ENCODE measurements at regions not wholly inside any gene's neighbourhood (a gene's known extent, or its start where the extent isn't known, plus 50 kb on each side); places are given as distances from the start of the nearest gene placed in this dataset.

- Histone ChIP-seq H3K9me2 (replicated peaks; ENCODE audit: insufficient read depth, low read length) (no peaks in the 10 kb centered on the region), H3K9ac (ENCODE audit: low read length) (no peak overlapping the region), H3K4me1 (ENCODE audit: low read length) (no peaks in the 10 kb centered on the region), H3K4me3 (ENCODE audit: low read length) (no peak overlapping the region), H3K27me3 (replicated peaks; ENCODE audit: insufficient read depth, low read length) (no peaks in the 10 kb centered on the region), H2AFZ (ENCODE audit: low read length) (no peak overlapping the region), H4K20me1 (ENCODE audit: insufficient read depth, low read length) (no peaks in the 10 kb centered on the region), H3K4me2 (ENCODE audit: low read depth, low read length) (no peak overlapping the region), H3K36me3 (replicated peaks; ENCODE audit: insufficient read depth, low read length) (no peaks in the 10 kb centered on the region), H3K27ac (ENCODE audit: low read length) (no peak overlapping the region), H3K9me3 (replicated peaks; ENCODE audit: insufficient read depth, low read length) (no peaks in the 10 kb centered on the region), H3F3A (ENCODE audit: insufficient read depth, low read length) (no peaks in the 10 kb centered on the region), H3K79me2 (ENCODE audit: low read length) (no peaks in the 10 kb centered on the region)
- TF ChIP-seq EZH2 (optimal IDR thresholded peaks at IDR 0.05; ENCODE audit: low read depth, low read length), result no peak
- no peak for TF ChIP-seq EZH2phosphoT487 (IDR thresholded peaks at IDR 0.05; ENCODE audit: low read length)
- no peak for TF ChIP-seq CTCF (IDR thresholded peaks at IDR 0.05; ENCODE audit: low read length)
- no peak for DNase-seq
These were observed 75.1 kb upstream of the LUZP2 start for GRCh38 chr11:24421766-24422165.

GRCh38 chr11:24422376-24422775 is 74.5 kb upstream of the LUZP2 start:
- Histone ChIP-seq H3K27me3 (replicated peaks; ENCODE audit: insufficient read depth, low read length) (no peaks in the 10 kb centered on the region), H3K9ac (ENCODE audit: low read length) (no peak overlapping the region), H3K36me3 (replicated peaks; ENCODE audit: insufficient read depth, low read length) (no peaks in the 10 kb centered on the region), H3F3A (ENCODE audit: insufficient read depth, low read length) (no peaks in the 10 kb centered on the region), H3K4me3 (ENCODE audit: low read length) (no peak overlapping the region), H3K9me3 (replicated peaks; ENCODE audit: insufficient read depth, low read length) (no peaks in the 10 kb centered on the region), H3K79me2 (ENCODE audit: low read length) (no peaks in the 10 kb centered on the region), H2AFZ (ENCODE audit: low read length) (no peak overlapping the region), H3K4me2 (ENCODE audit: low read depth, low read length) (no peak overlapping the region), H4K20me1 (ENCODE audit: insufficient read depth, low read length) (no peaks in the 10 kb centered on the region), H3K9me2 (replicated peaks; ENCODE audit: insufficient read depth, low read length) (no peaks in the 10 kb centered on the region), H3K4me1 (ENCODE audit: low read length) (no peaks in the 10 kb centered on the region), H3K27ac (ENCODE audit: low read length) (no peak overlapping the region)
- no peak for DNase-seq
- no peak for TF ChIP-seq CTCF (IDR thresholded peaks at IDR 0.05; ENCODE audit: low read length)
- TF ChIP-seq EZH2phosphoT487 (IDR thresholded peaks at IDR 0.05; ENCODE audit: low read length), result no peak
- TF ChIP-seq EZH2 (optimal IDR thresholded peaks at IDR 0.05; ENCODE audit: low read depth, low read length), result no peak

- H2AFZ ChIP-seq (ENCODE audit: low read length), result no peak overlapping the region
- H3K27ac ChIP-seq (ENCODE audit: low read length), result no peak overlapping the region
- H3K9ac ChIP-seq (ENCODE audit: low read length), result no peak overlapping the region
- H3F3A ChIP-seq (ENCODE audit: insufficient read depth, low read length), result no peaks in the 10 kb centered on the region
- no peak overlapping the region for H3K4me2 ChIP-seq (ENCODE audit: low read depth, low read length)
- no peaks in the 10 kb centered on the region for H3K4me1 ChIP-seq (ENCODE audit: low read length)
- H3K79me2 ChIP-seq (ENCODE audit: low read length), result no peaks in the 10 kb centered on the region
- H3K36me3 ChIP-seq (replicated peaks; ENCODE audit: insufficient read depth, low read length), result no peaks in the 10 kb centered on the region
- no peak overlapping the region for H3K4me3 ChIP-seq (ENCODE audit: low read length)
- no peak for DNase-seq
- no peaks in the 10 kb centered on the region for H3K27me3 ChIP-seq (replicated peaks; ENCODE audit: insufficient read depth, low read length)
- no peaks in the 10 kb centered on the region for H3K9me2 ChIP-seq (replicated peaks; ENCODE audit: insufficient read depth, low read length)
- no peak for TF ChIP-seq EZH2phosphoT487 (IDR thresholded peaks at IDR 0.05; ENCODE audit: low read length)
- no peak for TF ChIP-seq EZH2 (optimal IDR thresholded peaks at IDR 0.05; ENCODE audit: low read depth, low read length)
- no peaks in the 10 kb centered on the region for H4K20me1 ChIP-seq (ENCODE audit: insufficient read depth, low read length)
- no peaks in the 10 kb centered on the region for H3K9me3 ChIP-seq (replicated peaks; ENCODE audit: insufficient read depth, low read length)
These were observed 59.7 kb upstream of the LUZP2 start for GRCh38 chr11:24437123-24437522.

All from MM.1S (cell line).